GM23248 (cell line): ENCODE measurements at regions not wholly inside any gene's neighbourhood (a gene's known extent, or its start where the extent isn't known, plus 50 kb on each side); places are given as distances from the start of the nearest gene placed in this dataset.

Source experiments
- DNase-seq: peaks from one replicate; pipeline ENCODE4 v3.0.0-alpha.2; 2015
- H2AFZ ChIP-seq: fragments of 200-600 bp; sonication (generic); 2 replicates; pipeline ENCODE4 v1.6.1; 2016; ENCODE audit warnings: antibody characterized with exemption
- H3F3A ChIP-seq: fragments of 200-600 bp; sonication (generic); 2 replicates; pipeline ENCODE4 v1.6.1; 2016; ENCODE audit warnings: mild to moderate bottlenecking, antibody characterized with exemption, mixed run types; ENCODE audit not compliant: insufficient read depth
- H3K27ac ChIP-seq: fragments of 200-600 bp; sonication (generic); 2 replicates; pipeline ENCODE4 v1.5.1; 2016; ENCODE audit warnings: mild to moderate bottlenecking
- H3K27me3 ChIP-seq: fragments of 200-600 bp; sonication (generic); replicated peaks from 2 replicates; pipeline ENCODE4 v1.6.1; 2016; ENCODE audit warnings: mild to moderate bottlenecking; ENCODE audit not compliant: insufficient read depth
- H3K36me3 ChIP-seq: fragments of 200-600 bp; sonication (generic); 2 replicates; pipeline ENCODE4 v1.6.1; 2016; ENCODE audit warnings: low read depth, mild to moderate bottlenecking
- H3K4me1 ChIP-seq: fragments of 200-600 bp; sonication (generic); 2 replicates; pipeline ENCODE4 v1.6.1; 2016; ENCODE audit warnings: mild to moderate bottlenecking; ENCODE audit not compliant: insufficient read depth
- H3K4me2 ChIP-seq: fragments of 200-600 bp; sonication (generic); one replicate; pipeline ENCODE4 v1.6.1; 2016; ENCODE audit warnings: mild to moderate bottlenecking; ENCODE audit not compliant: unreplicated experiment
- H3K4me3 ChIP-seq: fragments of 200-600 bp; sonication (generic); 2 replicates; pipeline ENCODE4 v1.5.1; 2016; ENCODE audit warnings: mild to moderate bottlenecking
- H3K79me2 ChIP-seq: fragments of 200-600 bp; sonication (generic); 2 replicates; pipeline ENCODE4 v1.6.1; 2016; ENCODE audit warnings: mild to moderate bottlenecking; ENCODE audit not compliant: insufficient read depth
- H3K9ac ChIP-seq: fragments of 200-600 bp; sonication (generic); 2 replicates; pipeline ENCODE4 v1.6.1; 2016; ENCODE audit warnings: mild to moderate bottlenecking
- H3K9me2 ChIP-seq: fragments of 200-600 bp; sonication (generic); 2 replicates; pipeline ENCODE4 v1.6.1; 2016; ENCODE audit warnings: mixed run types, mild to moderate bottlenecking, moderate library complexity; ENCODE audit not compliant: insufficient read depth
- H3K9me3 ChIP-seq: fragments of 200-600 bp; sonication (generic); one replicate; pipeline ENCODE4 v1.6.1; 2017; ENCODE audit warnings: low read depth
- H4K20me1 ChIP-seq: fragments of 200-600 bp; sonication (generic); 2 replicates; pipeline ENCODE4 v1.6.0; 2016; ENCODE audit not compliant: insufficient read depth
- EZH2 ChIP-seq: fragments of 200-600 bp; sonication (generic); IDR thresholded peaks from 2 replicates; pipeline ENCODE4 v1.6.1; 2018; ENCODE audit warnings: antibody characterized with exemption, mild to moderate bottlenecking; ENCODE audit not compliant: insufficient read depth, poor library complexity, severe bottlenecking
- EZH2phosphoT487 ChIP-seq: fragments of 200-600 bp; sonication (generic); IDR thresholded peaks from 2 replicates; pipeline ENCODE4 v1.6.1; 2018; ENCODE audit warnings: antibody characterized with exemption, moderate library complexity, mild to moderate bottlenecking, low read depth; ENCODE audit not compliant: insufficient read depth
- WGBS, 2 experiments: methylation state at CpG; one replicate each; pipeline ENCODE4 v1.1.6; 2015 to 2017; ENCODE audit warnings: low lambda C conversion rate in 2 of 2, low coverage in 1 of 2; ENCODE audit errors: missing lambda C conversion rate in 2 of 2; 5-methylcytosine and 5-hydroxymethylcytosine counted together
- in situ Hi-C: fragments of 300-500 bp; cut with MboI; formaldehyde crosslinking; loops from 2 replicates; pipeline ENCODE4 v1.15.0; 2020

GRCh38 chr2:147385600-147385999 is 459.2 kb upstream of the ACVR2A start:
- WGBS, 2 experiments, result 13 to 36% methylated on average over 1 of the region's 1 CpG
- H3K9me2 ChIP-seq, result no peaks in the 10 kb centered on the region
- in situ Hi-C loops, result no loop called here
- no peaks in the 10 kb centered on the region for H3K36me3 ChIP-seq
- no peaks in the 10 kb centered on the region for H3K27me3 ChIP-seq
- H3K27ac ChIP-seq, result no peak overlapping the region
- H3F3A ChIP-seq, result no peaks in the 10 kb centered on the region
- no peaks in the 10 kb centered on the region for H4K20me1 ChIP-seq
- H3K9ac ChIP-seq, result no peak overlapping the region
- H3K4me3 ChIP-seq, result no peak overlapping the region
- DNase-seq, result no peak
- H2AFZ ChIP-seq, result no peak overlapping the region
- TF ChIP-seq EZH2, result no peak
- TF ChIP-seq EZH2phosphoT487, result no peak
- H3K9me3 ChIP-seq, result no peaks in the 10 kb centered on the region
- H3K4me2 ChIP-seq, result no peak overlapping the region
- H3K79me2 ChIP-seq, result no peaks in the 10 kb centered on the region
- H3K4me1 ChIP-seq, result no peaks in the 10 kb centered on the region

GRCh38 chr2:147384659-147385058 is 460.2 kb upstream of the ACVR2A start:
- no peak overlapping the region for H2AFZ ChIP-seq
- no peaks in the 10 kb centered on the region for H3K27me3 ChIP-seq
- no peak overlapping the region for H3K9ac ChIP-seq
- in situ Hi-C loops, result no loop called here
- no peak overlapping the region for H3K4me2 ChIP-seq
- H3K4me3 ChIP-seq, result no peak overlapping the region
- no peaks in the 10 kb centered on the region for H3K9me3 ChIP-seq
- H3K27ac ChIP-seq, result no peak overlapping the region
- no peaks in the 10 kb centered on the region for H3K4me1 ChIP-seq
- no peaks in the 10 kb centered on the region for H3F3A ChIP-seq
- H4K20me1 ChIP-seq, result no peaks in the 10 kb centered on the region
- no peaks in the 10 kb centered on the region for H3K79me2 ChIP-seq
- no peak for DNase-seq
- 35 to 54% methylated on average over 2 of the region's 2 CpGs for WGBS, 2 experiments
- no peaks in the 10 kb centered on the region for H3K36me3 ChIP-seq
- TF ChIP-seq EZH2, result no peak
- no peak for TF ChIP-seq EZH2phosphoT487
- H3K9me2 ChIP-seq, result no peaks in the 10 kb centered on the region

GRCh38 chr2:147382322-147382948 is 462.4 kb upstream of the ACVR2A start:
- Histone ChIP-seq H3K4me1 (no peaks in the 10 kb centered on the region), H3K9me2 (no peaks in the 10 kb centered on the region), H2AFZ (no peak overlapping the region), H4K20me1 (no peaks in the 10 kb centered on the region), H3K4me3 (no peak overlapping the region), H3K4me2 (no peak overlapping the region), H3K79me2 (no peaks in the 10 kb centered on the region), H3K9ac (no peak overlapping the region), H3F3A (no peaks in the 10 kb centered on the region), H3K9me3 (no peaks in the 10 kb centered on the region), H3K36me3 (no peaks in the 10 kb centered on the region), H3K27me3 (no peaks in the 10 kb centered on the region), H3K27ac (no peak overlapping the region)
- in situ Hi-C loops, result no loop called here
- DNase-seq, result no peak
- 62 to 68% methylated on average over 3 of the region's 3 CpGs for WGBS, 2 experiments
- TF ChIP-seq EZH2, result no peak
- TF ChIP-seq EZH2phosphoT487, result no peak

- no peak overlapping the region for H3K27ac ChIP-seq
- no peaks in the 10 kb centered on the region for H3K9me3 ChIP-seq
- no peaks in the 10 kb centered on the region for H3K9me2 ChIP-seq
Observed at GRCh38 chr2:147378403-147378802, 466.4 kb upstream of the ACVR2A start.

More at GRCh38 chr2:147378403-147378802, 466.4 kb upstream of the ACVR2A start:
- in situ Hi-C loops, result no loop called here
- Histone ChIP-seq H3K4me2 (no peak overlapping the region), H3K79me2 (no peaks in the 10 kb centered on the region), H3K9ac (no peak overlapping the region), H3K36me3 (no peaks in the 10 kb centered on the region), H3F3A (no peaks in the 10 kb centered on the region), H4K20me1 (no peaks in the 10 kb centered on the region), H3K4me3 (no peak overlapping the region), H2AFZ (no peak overlapping the region), H3K4me1 (0 out of 2 replicates have a peak, but pooled peaks cover 4% of the 10 kb centered on the region), H3K27me3 (no peaks in the 10 kb centered on the region)
- TF ChIP-seq EZH2 (no peak), EZH2phosphoT487 (no peak)
- WGBS, 2 experiments, result 62 to 65% methylated on average over 1 of the region's 1 CpG
- no peak for DNase-seq
